ENCODE measurements at regions not wholly inside any gene's neighbourhood (a gene's known extent, or its start where the extent isn't known, plus 50 kb on each side); places are given as distances from the start of the nearest gene placed in this dataset.

GRCh38 chr3:166291186-166291955, 454.1 kb upstream of the BCHE start:
- TF ChIP-seq, protein P1, sequence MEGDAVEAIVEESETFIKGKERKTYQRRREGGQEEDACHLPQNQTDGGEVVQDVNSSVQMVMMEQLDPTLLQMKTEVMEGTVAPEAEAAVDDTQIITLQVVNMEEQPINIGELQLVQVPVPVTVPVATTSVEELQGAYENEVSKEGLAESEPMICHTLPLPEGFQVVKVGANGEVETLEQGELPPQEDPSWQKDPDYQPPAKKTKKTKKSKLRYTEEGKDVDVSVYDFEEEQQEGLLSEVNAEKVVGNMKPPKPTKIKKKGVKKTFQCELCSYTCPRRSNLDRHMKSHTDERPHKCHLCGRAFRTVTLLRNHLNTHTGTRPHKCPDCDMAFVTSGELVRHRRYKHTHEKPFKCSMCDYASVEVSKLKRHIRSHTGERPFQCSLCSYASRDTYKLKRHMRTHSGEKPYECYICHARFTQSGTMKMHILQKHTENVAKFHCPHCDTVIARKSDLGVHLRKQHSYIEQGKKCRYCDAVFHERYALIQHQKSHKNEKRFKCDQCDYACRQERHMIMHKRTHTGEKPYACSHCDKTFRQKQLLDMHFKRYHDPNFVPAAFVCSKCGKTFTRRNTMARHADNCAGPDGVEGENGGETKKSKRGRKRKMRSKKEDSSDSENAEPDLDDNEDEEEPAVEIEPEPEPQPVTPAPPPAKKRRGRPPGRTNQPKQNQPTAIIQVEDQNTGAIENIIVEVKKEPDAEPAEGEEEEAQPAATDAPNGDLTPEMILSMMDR (IDR thresholded peaks at IDR 0.05) = no peak
- no peak for TF ChIP-seq POLR2A (IDR thresholded peaks at IDR 0.05)

Data from body of pancreas (tissue), 4 donors.